ENCODE measurements at regions not wholly inside any gene's neighbourhood (a gene's known extent, or its start where the extent isn't known, plus 50 kb on each side); places are given as distances from the start of the nearest gene placed in this dataset.

DNA sequence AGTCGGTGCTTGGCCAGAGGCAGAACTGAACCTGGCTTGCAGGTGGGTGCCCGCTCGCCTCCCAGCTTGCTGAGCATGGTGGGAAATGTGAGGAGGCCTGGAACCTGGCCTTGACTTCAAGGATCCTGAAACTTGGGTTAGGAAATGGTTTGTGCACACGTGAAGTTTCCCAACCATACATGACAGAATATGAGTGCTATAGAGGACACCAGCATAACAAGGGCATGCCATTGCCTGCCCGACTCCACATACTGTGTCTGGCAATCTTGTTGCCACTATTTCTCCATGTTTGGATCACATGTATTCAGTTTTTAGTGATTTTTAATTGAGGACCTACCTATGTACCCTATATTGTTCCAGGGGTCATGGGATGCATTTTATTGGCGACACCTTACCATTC is 177.6 kb upstream of the ANKRD55 start:
- WGBS (ENCODE audit: insufficient coverage, low coverage, low lambda C conversion rate, missing lambda C conversion rate): 98% methylated on average over 5 of the region's 6 CpGs
- Histone ChIP-seq H3K36me3 (no peaks in the 10 kb centered on the region), H3K27me3 (no peaks in the 10 kb centered on the region), H3K4me3 (no peak overlapping the region), H3K4me1 (no peaks in the 10 kb centered on the region), H3K9me3 (no peaks in the 10 kb centered on the region), H3K27ac (no peak overlapping the region)
- no peak for TF ChIP-seq POLR2A (IDR thresholded peaks at IDR 0.05)
- TF ChIP-seq, protein P1, sequence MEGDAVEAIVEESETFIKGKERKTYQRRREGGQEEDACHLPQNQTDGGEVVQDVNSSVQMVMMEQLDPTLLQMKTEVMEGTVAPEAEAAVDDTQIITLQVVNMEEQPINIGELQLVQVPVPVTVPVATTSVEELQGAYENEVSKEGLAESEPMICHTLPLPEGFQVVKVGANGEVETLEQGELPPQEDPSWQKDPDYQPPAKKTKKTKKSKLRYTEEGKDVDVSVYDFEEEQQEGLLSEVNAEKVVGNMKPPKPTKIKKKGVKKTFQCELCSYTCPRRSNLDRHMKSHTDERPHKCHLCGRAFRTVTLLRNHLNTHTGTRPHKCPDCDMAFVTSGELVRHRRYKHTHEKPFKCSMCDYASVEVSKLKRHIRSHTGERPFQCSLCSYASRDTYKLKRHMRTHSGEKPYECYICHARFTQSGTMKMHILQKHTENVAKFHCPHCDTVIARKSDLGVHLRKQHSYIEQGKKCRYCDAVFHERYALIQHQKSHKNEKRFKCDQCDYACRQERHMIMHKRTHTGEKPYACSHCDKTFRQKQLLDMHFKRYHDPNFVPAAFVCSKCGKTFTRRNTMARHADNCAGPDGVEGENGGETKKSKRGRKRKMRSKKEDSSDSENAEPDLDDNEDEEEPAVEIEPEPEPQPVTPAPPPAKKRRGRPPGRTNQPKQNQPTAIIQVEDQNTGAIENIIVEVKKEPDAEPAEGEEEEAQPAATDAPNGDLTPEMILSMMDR (IDR thresholded peaks at IDR 0.05): no peak
- intact Hi-C loops (cut with DNase I): no loop called here
- ATAC-seq (no peak), DNase-seq (no peak)

DNA sequence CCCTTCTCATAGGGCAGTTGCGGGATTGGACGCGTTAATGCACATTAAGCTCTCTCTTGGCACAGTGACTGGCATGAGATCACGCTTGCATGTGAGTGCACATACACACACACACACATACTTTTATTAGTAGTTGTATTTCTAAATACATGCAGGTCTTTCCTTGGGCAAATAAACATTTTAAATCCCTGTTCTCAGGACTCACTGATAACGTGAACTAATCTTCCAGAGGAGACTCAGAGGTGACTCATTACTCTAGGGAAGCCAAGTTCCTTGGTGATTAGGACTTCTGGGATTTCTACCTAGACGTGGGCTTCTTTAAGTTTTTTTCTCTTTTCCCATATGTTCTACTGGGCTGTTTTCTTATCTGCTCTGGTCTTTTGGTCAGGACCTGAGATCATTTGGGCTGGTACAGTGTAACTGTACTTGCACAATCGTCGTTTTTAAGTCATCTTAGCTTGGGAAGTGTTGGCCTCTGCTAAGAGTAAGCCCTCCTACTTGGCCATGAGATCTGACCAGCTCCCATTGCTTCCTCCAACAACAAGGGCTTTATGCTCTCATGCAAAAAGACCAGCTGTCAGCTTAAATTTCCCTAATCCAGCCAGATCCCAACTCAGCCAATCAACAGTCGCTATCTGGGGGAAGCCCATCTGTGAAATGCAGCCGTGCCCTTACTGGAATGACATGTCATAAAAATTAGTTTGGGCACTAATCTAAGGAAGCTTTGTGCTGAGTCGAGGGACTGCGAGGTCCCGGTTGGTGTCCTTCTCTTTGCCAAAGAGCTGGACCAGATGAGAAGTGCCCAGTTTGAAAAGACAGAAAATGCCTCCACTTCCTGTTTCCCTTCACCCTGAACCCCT is 176.4 kb upstream of the ANKRD55 start:
- H3K4me3 ChIP-seq: no peak overlapping the region
- no peaks in the 10 kb centered on the region for H3K36me3 ChIP-seq
- H3K9me3 ChIP-seq: no peaks in the 10 kb centered on the region
- no peaks in the 10 kb centered on the region for H3K4me1 ChIP-seq
- peak; percentile 25 to 32 (median 27) for ATAC-seq
- intact Hi-C loops (cut with DNase I): no loop called here
- H3K27ac ChIP-seq: no peak overlapping the region
- H3K27me3 ChIP-seq: no peaks in the 10 kb centered on the region
- no peak for TF ChIP-seq POLR2A (IDR thresholded peaks at IDR 0.05)
- TF ChIP-seq, protein P1 (IDR thresholded peaks at IDR 0.05): no peak
- DNase-seq: no peak
- 68% methylated on average over 10 of the region's 13 CpGs for WGBS (ENCODE audit: insufficient coverage, low coverage, low lambda C conversion rate, missing lambda C conversion rate)

DNA sequence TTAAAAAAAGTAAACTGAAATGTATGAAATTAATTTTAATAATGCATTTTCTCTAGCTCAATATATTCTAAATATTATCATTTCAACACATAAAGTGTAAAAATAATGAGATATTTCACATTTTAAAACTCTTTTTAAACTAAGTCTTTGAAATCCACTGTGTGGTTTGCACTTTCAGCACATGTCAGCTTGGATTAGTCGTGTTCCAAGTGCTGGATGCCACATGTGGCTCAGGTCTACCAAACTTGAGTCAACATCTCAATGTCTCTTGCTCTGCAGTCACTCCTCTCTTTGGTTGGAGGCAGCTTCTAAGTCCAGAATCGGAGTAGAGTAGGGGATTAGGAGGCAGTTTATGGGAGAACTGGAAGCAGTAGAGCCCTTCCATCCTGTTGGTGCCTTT is 173.7 kb upstream of the ANKRD55 start:
- no peaks in the 10 kb centered on the region for H3K27me3 ChIP-seq
- 88% methylated on average over 1 of the region's 2 CpGs for WGBS (ENCODE audit: insufficient coverage, low coverage, low lambda C conversion rate, missing lambda C conversion rate)
- no peak for ATAC-seq

DNA sequence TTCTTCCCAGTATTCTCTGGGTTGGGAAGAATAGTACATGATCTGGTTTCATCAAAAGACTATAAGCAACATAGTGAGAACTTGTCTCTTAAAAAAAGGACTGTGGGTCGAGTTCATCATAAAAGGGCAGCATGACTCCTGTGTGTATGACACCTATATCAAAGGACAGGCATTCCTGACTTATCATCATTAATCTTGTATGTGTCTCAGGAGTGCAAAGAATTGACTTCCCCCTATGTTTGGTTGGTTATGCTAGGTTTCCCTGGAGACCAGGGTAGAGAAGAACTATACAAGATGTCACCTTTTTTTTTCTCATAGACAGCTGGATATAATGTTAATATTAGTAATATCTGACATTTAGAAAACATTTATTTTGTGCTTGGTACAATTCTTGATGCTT is 173.1 kb upstream of the ANKRD55 start:
- no peak for ATAC-seq
- Histone ChIP-seq H3K27me3 (no peaks in the 10 kb centered on the region), H3K27ac (no peak overlapping the region), H3K4me1 (no peaks in the 10 kb centered on the region), H3K4me3 (no peak overlapping the region), H3K9me3 (no peaks in the 10 kb centered on the region), H3K36me3 (no peaks in the 10 kb centered on the region)
- no peak for DNase-seq
- intact Hi-C loops (cut with DNase I): no loop called here
- TF ChIP-seq POLR2A (IDR thresholded peaks at IDR 0.05): no peak
- TF ChIP-seq, protein P1 (IDR thresholded peaks at IDR 0.05): no peak
- 56% methylated on average over 1 of the region's 1 CpG for WGBS (ENCODE audit: insufficient coverage, low coverage, low lambda C conversion rate, missing lambda C conversion rate)

More for the DNA sequence above, 173.7 kb upstream of the ANKRD55 start:
- no peaks in the 10 kb centered on the region for H3K4me1 ChIP-seq
- H3K36me3 ChIP-seq: no peaks in the 10 kb centered on the region
- H3K9me3 ChIP-seq: no peaks in the 10 kb centered on the region
- H3K27ac ChIP-seq: no peak overlapping the region
- no peak for DNase-seq
- TF ChIP-seq POLR2A (IDR thresholded peaks at IDR 0.05): no peak
- intact Hi-C loops (cut with DNase I): no loop called here
- H3K4me3 ChIP-seq: no peak overlapping the region

DNA sequence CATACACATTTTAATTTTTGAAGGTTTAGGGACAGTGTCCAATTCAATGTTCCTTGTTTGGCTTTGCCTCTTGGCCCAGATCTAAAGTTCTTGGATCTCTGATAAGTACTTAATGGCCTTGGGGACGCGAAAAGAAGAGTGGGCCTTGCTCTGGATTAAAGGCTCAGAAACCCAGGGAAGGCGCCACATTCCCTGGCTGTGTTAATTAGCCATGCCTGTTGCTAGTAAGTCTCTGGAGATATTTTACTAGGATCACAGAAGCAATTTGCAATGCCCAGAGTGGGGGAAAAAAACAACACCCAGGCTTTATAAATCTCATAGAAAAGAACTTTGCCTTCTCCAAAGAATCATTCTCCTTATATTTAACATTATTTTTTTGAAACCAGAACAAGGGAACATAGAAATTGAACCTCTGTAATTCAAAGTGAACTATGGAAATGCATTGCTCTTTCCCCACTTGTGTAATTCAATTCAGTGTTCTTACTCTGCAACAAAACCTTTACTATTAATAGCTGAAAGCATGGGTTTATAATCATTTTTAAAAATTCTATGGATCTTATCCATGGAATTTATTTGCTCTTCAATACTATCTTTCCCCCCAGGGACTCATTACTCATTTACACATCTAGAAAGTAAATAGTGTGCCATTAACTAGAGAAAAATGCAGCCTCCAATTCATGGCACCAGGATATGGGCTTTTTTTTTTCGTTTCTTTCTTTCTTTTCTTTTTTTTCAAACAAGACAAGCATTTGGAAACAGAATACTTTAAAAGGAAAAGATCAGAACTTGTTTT is 172.2 kb upstream of the ANKRD55 start:
- TF ChIP-seq, protein P1 (IDR thresholded peaks at IDR 0.05): no peak
- TF ChIP-seq POLR2A (IDR thresholded peaks at IDR 0.05): no peak
- intact Hi-C loops (cut with DNase I): no loop called here
- Histone ChIP-seq H3K9me3 (no peaks in the 10 kb centered on the region), H3K4me3 (no peak overlapping the region), H3K27ac (no peak overlapping the region), H3K4me1 (no peaks in the 10 kb centered on the region), H3K27me3 (no peaks in the 10 kb centered on the region), H3K36me3 (no peaks in the 10 kb centered on the region)
- DNase-seq (no peak), ATAC-seq (no peak)
- WGBS (ENCODE audit: insufficient coverage, low coverage, low lambda C conversion rate, missing lambda C conversion rate): 69% methylated on average over 3 of the region's 4 CpGs

Data from right lobe of liver (tissue), 6 donors.